Transverse colon (tissue), 4 donors: ENCODE measurements at regions not wholly inside any gene's neighbourhood (a gene's known extent, or its start where the extent isn't known, plus 50 kb on each side); places are given as distances from the start of the nearest gene placed in this dataset.

ENCODE experiments used
- DNase-seq: peaks from one replicate; pipeline ENCODE4 v3.0.0-alpha.2; 2019
- H3K27ac ChIP-seq, 4 donors: fragments of 200-600 bp; sonication (generic); 2 replicates each; pipeline ENCODE4 v1.5.1; 2016 to 2018; ENCODE audit warnings: inconsistent platforms in 4 of 4
- H3K27me3 ChIP-seq: fragments of 200-600 bp; sonication (generic); 2 replicates; pipeline ENCODE4 v1.5.1; 2017; ENCODE audit warnings: inconsistent platforms
- H3K36me3 ChIP-seq, 4 donors: fragments of 200-600 bp; sonication (generic); 2 replicates each; pipeline ENCODE4 v1.5.1; 2017 to 2019; ENCODE audit warnings: inconsistent platforms in 4 of 4
- H3K4me1 ChIP-seq, 4 donors: fragments of 200-600 bp; sonication (generic); 2 replicates each; pipeline ENCODE4 v1.5.1; 2017 to 2020; ENCODE audit warnings: inconsistent platforms in 4 of 4
- H3K4me3 ChIP-seq, 4 donors: fragments of 200-600 bp; sonication (generic); 1 replicate in 1 of 4; 2 replicates in 3 of 4; pipeline versions ENCODE4 v1.5.1 to v1.6.1; 2017 to 2019; ENCODE audit warnings: inconsistent platforms in 4 of 4
- H3K9me3 ChIP-seq, 2 donors: fragments of 200-600 bp; sonication (generic); 2 replicates each; pipeline ENCODE4 v1.5.1; 2017 to 2019; ENCODE audit warnings: inconsistent platforms in 2 of 2
- EP300 ChIP-seq: sonication (generic); formaldehyde crosslinking; IDR thresholded peaks from one replicate; pipeline ENCODE4 v1.6.1; 2017; ENCODE audit warnings: antibody characterized with exemption, low read depth
- POLR2A ChIP-seq: fragments of 450-650 bp; IDR thresholded peaks from one replicate; pipeline ENCODE4 v1.6.1; 2016; ENCODE audit warnings: antibody characterized with exemption, mild to moderate bottlenecking, moderate library complexity
- POLR2AphosphoS5 ChIP-seq, 3 donors: sonication (generic); formaldehyde crosslinking; IDR thresholded peaks; one replicate each; pipeline ENCODE4 v1.6.1; 2016; ENCODE audit warnings: antibody characterized with exemption in 3 of 3
- WGBS, 2 donors: methylation state at CpG; one replicate each; pipeline ENCODE4 v1.1.5; 2018; ENCODE audit warnings: low coverage in 1 of 2; 5-methylcytosine and 5-hydroxymethylcytosine counted together
- in situ Hi-C, 4 donors: fragments of 200-750 bp; cut with MboI; loops; one replicate each; pipeline versions ENCODE4 v1.15.0 to v1.15.1; 2017; ENCODE audit warnings: low sequenced_read_pairs in 3 of 4, low pct_ligation_motif_present in 1 of 4, low pct_unique_long_range_greater_than_20kb in 1 of 4
- intact Hi-C: fragments of 100-400 bp; cut with DNase I; formaldehyde crosslinking; loops from one replicate; pipeline ENCODE4 v1.15.1; 2023; ENCODE audit warnings: low total_unique reads
- TF ChIP-seq, protein P1 (sequence below), 5 experiments: fragments of 200-600 bp in 3 of 5; fragments of 450-650 bp in 2 of 5; sonication (generic) in 3 of 5; IDR thresholded peaks; 1 replicate in 2 of 5; 2 replicates in 3 of 5; pipeline ENCODE4 v1.5.1; 2016 to 2017; ENCODE audit warnings: antibody characterized with exemption in 5 of 5, inconsistent platforms in 3 of 5, mild to moderate bottlenecking in 2 of 5, moderate library complexity in 1 of 5

DNA sequence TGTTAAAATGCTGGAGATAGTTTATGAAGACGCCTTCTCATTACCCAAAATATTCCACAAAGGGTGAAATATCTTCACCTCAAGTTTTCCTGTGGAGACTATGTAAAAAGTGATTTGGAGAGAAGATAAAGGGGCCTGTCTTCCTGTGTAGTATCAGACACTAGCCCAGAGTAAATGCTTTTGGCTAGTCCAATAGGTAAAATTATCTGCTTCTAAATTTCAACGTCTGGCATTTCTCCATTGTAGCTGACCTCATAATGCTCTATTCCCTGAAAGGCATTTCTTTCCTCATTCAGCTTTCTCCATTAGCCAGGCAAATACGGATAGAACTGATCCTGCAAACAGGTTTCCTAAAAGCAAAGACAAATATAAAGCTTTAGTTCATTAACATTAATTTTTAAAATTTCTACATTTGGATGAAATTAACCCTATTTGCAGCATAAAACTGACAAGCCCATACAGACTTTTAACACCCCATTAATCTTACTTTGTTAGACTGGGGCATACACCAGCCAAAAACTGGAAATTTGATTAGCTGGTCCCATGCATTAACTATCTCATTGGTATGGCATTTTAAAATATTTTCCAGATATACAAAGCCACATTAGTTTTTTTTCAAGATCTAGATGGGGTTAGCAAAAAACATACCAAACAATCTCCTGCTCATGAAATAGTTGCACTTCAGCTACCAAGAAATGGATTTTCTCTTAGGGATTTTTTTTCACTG, 548.8 kb downstream of the EFNA5 start:
- Histone ChIP-seq H3K9me3 (no peaks in the 10 kb centered on the region), H3K4me3 (no peak overlapping the region), H3K36me3 (no peaks in the 10 kb centered on the region), H3K27me3 (no peaks in the 10 kb centered on the region), H3K4me1 (no peaks in the 10 kb centered on the region), H3K27ac (no peak overlapping the region)
- TF ChIP-seq POLR2A = no peak
- no peak for TF ChIP-seq POLR2AphosphoS5 (IDR thresholded peaks at IDR 0.05)
- in situ Hi-C loops = no loop called here
- 58 to 67% methylated on average over 3 of the region's 3 CpGs for WGBS, 2 donors
- no peak for DNase-seq
- intact Hi-C loops = no loop called here

DNA sequence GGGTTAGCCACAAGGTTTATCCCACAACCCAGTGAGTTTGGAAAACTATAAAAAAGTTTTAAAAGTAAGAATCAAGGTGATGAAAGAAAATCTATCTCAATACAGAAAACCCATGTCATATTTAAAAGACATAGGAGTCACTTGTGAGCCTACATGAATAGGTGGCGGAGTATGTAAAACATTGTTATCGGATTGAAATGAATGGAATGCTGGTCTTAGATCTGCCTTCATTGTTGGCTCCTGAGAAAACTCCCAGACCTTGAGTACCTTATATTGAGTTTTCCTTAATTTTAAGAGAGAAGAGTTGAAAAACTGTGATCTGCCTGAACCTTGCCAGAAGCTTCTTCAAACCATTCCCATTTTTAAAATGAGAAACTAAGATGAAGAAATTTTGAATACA, 551.1 kb downstream of the EFNA5 start:
- TF ChIP-seq EP300 = no peak
- no peak for TF ChIP-seq POLR2AphosphoS5 (IDR thresholded peaks at IDR 0.05)
- TF ChIP-seq, protein P1, sequence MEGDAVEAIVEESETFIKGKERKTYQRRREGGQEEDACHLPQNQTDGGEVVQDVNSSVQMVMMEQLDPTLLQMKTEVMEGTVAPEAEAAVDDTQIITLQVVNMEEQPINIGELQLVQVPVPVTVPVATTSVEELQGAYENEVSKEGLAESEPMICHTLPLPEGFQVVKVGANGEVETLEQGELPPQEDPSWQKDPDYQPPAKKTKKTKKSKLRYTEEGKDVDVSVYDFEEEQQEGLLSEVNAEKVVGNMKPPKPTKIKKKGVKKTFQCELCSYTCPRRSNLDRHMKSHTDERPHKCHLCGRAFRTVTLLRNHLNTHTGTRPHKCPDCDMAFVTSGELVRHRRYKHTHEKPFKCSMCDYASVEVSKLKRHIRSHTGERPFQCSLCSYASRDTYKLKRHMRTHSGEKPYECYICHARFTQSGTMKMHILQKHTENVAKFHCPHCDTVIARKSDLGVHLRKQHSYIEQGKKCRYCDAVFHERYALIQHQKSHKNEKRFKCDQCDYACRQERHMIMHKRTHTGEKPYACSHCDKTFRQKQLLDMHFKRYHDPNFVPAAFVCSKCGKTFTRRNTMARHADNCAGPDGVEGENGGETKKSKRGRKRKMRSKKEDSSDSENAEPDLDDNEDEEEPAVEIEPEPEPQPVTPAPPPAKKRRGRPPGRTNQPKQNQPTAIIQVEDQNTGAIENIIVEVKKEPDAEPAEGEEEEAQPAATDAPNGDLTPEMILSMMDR (IDR thresholded peaks at IDR 0.05) = no peak
- TF ChIP-seq POLR2A = no peak
- intact Hi-C loops (no loop called here), in situ Hi-C loops (no loop called here)
- Histone ChIP-seq H3K27ac (no peak overlapping the region), H3K36me3 (no peaks in the 10 kb centered on the region), H3K4me1 (no peaks in the 10 kb centered on the region), H3K27me3 (no peaks in the 10 kb centered on the region), H3K4me3 (no peak overlapping the region), H3K9me3 (no peaks in the 10 kb centered on the region)
- no peak for DNase-seq
- 86 to 99% methylated on average over 2 of the region's 2 CpGs for WGBS, 2 donors

DNA sequence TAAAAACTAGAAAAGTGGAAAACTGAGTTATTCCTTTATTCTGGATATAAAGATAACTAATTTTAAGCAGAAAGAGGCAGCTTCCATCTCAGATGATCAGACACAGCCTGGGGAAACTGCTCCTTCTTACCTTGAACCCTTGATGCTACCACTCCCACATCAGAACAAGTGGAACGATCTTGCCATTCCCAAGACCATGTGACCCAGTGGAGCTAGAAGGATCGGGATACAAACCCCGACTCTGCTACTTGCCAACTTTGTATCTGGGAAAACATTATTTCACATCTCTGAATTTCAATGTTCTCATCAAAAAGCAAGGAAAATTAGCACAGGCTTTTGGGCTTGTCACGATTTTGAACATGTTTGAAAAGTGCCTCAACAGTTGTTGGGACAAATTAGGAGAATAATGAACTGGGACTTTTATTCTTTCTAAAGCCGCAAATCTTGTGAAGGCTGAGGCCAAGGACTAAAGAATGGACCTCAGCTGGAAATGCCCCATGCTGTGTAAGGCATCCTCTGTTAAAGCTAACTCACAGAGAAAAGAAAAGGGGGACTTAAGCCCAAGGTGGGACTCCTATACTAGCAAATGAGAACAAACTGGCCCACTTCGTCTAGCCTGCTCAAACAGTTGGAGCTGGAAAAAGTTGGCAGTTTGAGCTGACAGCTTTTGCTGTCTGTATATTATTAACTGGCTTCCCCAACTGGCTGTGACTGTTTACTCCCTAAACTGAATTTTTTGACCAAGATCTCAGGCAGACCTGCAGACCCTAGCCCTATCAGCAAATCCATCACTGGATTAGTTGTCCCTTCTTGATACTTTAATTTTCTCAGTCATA, 552.3 kb downstream of the EFNA5 start:
- no peaks in the 10 kb centered on the region for H3K4me1 ChIP-seq
- H3K27ac ChIP-seq = no peak overlapping the region
- H3K27me3 ChIP-seq = no peaks in the 10 kb centered on the region
- intact Hi-C loops (no loop called here), in situ Hi-C loops (no loop called here)
- no peaks in the 10 kb centered on the region for H3K9me3 ChIP-seq
- no peaks in the 10 kb centered on the region for H3K36me3 ChIP-seq
- DNase-seq = no peak
- H3K4me3 ChIP-seq = no peak overlapping the region
- TF ChIP-seq, protein P1 (IDR thresholded peaks at IDR 0.05) = no peak
- TF ChIP-seq POLR2AphosphoS5 (IDR thresholded peaks at IDR 0.05) (no peak), POLR2A (no peak), EP300 (no peak)
- 55 to 76% methylated on average over 3 to 6 of the region's 6 CpGs for WGBS, 2 donors

DNA sequence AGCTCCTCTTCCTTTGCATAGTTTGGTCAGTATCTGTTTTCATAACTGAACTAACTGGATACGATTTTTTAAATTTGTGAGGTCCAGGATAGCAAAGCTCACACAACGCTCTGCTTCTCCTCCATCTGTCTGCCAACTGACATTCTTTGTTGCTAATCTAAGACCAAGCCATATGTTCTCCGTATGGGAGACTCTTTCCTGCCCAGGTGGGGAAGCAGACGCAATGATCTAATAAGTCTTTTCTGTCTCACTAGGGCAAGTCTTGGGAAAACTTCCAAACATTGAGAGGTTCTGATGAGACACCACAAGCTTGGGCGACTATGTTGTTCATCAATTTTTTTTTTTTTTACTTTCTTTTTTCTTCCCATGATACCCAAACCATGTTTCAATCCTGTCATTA, 558.5 kb downstream of the EFNA5 start:
- TF ChIP-seq, protein P1 (IDR thresholded peaks at IDR 0.05) = no peak
- TF ChIP-seq POLR2AphosphoS5 (IDR thresholded peaks at IDR 0.05) (no peak), EP300 (no peak), POLR2A (no peak)
- Histone ChIP-seq H3K4me3 (no peak overlapping the region), H3K27ac (no peak overlapping the region), H3K9me3 (peaks cover 0 to 4% of the 10 kb centered on the region in 2 donors), H3K27me3 (no peaks in the 10 kb centered on the region), H3K36me3 (no peaks in the 10 kb centered on the region), H3K4me1 (no peaks in the 10 kb centered on the region)
- DNase-seq = no peak
- in situ Hi-C loops = no loop called here
- intact Hi-C loops = no loop called here
- 64 to 79% methylated on average over 5 of the region's 5 CpGs for WGBS, 2 donors
